Germinal center (tissue), 1 donor: ENCODE measurements at regions not wholly inside any gene's neighbourhood (a gene's known extent, or its start where the extent isn't known, plus 50 kb on each side); places are given as distances from the start of the nearest gene placed in this dataset.
A peak's percentile ranks its signal among the peaks of the same experiment; 100 is the strongest.

Source experiments
- DNase-seq: peaks from one replicate; pipeline ENCODE4 v3.0.0; 2012; ENCODE audit warnings: mixed read lengths, low spot score

DNA sequence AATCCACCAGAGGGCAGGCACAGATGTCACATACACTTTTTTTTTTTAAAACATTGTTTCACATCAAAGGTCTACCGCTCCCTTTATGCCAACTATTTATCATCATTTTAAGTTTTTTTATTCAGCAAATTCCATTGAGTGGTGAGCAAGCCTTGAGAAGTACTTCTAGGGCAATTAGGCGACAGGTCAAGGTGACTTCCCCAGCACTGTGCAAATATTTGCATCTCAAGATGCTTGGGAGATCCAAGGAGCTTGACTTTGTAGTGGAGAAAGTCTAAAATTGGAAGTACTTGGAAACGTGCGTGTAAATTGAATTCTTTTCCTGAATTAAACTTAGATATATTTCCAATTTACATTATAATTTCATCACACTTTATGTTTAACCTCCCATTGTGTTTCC lies 211.1 kb downstream of the ICE1 start:
- DNase-seq, result no peak

DNA sequence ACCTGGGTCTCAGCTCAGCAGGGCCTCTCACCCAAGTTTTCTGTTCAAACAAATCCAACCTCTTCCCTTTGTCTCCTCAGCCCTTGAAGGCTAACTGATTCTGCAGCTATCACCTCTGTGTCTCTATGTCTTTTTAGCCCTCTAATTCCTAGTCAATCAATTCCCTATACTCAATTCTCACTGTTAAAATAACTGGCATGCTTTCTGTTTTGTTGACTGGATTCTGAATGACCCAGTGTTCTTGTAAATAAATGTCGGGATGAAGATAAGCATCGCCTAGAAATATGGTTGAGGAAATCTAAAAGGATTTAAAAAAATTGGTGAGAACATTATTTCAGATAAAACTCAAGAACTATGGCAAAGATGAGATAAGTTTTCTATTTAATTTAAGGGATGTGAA lies 210.2 kb downstream of the ICE1 start:
- DNase-seq, result no peak

DNA sequence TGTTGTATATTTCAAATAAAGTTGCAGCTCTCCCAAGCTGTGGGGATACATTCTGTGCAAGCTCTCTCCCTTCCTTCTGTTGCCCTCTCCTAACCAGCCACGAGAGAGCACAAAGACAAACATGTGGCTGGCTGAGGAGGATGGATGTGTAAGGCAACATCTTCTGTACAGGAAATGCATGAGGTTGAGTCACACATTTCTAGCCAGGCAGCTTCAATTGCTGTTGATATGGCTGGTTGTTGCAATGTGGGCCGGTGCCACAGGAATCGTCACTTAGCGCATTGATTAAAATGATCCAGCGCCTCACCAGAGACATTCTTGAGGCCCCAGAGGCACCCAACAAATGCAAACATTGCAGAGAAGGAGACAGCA lies 207.1 kb downstream of the ICE1 start:
- DNase-seq, result no peak

DNA sequence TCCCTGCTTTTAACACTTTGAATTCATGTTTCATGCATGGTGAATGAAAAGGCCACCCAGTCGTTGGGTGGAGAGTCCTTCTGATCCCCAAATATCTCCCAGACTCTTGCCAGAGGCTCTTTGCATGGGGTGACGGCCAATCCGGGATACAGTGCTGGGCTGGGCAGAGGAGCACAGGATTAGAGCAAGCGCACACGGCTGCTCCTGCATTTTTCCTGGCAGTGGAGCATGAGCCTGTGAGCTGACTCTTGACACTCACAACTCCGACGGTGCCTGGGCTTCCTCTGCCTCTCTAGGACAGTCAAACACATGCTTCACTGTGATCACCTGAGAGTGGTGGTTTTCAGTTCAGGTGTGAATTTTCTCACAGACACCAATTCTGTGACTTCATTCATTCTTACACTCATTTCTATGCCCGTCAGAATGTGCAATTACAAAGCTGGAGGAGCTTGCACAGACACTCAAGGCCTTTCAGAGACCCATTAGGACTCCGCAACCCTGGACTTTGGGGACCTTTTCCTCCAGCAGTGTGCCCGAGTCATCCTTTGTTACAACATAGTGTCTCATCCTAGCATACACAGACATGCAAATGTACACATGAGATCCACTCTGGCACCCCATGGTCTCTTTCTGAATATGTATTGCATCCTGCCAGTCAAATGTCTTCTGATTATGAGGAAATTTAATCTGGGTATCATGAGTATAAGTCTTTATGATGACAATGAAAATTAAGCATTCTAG lies 206.6 kb downstream of the ICE1 start:
- DNase-seq, result no peak

DNA sequence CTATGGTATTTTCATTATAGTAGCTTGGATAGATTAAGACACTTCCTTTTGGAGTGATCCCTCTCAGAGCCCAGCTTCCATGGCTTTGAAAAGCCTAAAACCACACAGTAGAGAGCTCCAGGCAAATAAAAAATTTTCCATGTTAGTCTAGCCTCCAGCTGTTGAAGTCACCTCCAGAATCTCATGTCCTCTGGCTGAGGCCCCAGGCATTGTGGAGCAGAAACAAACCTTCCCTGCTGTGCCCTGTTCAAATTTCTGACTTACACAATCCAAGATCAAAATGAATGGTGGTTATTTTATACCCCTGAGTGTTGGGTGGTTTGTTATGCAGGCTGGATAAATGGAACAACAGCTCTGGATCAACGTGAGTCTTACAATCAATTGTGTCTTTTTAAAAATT lies 203.9 kb downstream of the ICE1 start:
- no peak for DNase-seq

DNA sequence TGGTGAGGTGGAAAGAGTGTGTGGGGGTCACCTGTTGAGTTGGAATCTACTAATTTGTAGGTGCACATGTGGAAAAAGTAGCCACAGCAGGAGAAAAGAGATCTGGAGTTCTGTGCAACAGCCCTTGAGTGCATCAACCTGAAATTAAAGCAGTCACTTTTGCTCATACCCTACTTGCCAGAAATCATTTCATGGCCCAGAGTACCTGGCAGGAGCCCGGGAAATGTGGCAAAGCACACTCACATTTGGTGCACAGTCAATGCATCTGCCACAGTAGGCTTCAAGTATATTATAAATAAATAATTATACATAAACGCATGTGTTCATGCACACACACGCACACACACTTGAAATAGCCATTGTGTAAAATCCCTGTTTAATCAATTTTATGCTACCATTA lies 203.0 kb downstream of the ICE1 start:
- no peak for DNase-seq

DNA sequence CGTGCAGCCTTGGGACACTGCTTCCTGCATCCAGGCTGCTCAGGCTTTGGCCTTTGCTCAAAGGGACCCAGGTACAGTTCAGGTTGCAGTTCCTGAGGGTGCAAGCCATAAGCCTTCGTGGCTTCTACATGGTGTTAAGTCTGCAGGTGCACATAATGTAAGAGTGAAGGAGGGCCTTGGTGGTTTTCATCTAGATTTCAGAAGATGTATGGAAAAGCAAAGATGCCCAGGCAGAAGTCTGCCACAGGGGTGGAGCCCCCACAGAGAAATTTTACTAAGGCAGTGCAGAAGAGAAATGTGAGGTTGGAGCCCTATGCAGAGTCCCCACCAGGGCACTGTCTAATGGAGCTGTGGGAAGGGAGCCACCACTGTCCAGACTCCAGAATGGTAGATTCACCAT lies 200.9 kb downstream of the ICE1 start:
- DNase-seq, result no peak

DNA sequence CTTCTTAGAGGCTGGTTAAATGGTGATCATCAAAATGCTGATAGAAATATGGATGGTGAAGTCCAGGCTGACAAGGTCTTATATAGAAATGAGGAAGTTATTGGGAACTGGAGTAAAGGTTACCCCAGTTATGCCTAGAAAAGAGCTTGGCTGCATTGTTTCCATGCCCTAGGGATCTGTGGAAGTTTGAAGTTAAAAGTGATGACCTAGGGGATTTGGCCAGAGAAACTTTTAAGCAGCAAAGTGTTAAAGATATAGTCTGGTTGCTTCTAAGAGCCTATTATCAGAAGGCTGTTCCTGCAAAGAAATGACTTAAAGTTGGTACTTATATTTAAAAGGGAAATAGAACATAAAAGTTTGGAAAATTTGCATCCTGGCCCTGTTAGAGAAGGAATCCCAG lies 200.3 kb downstream of the ICE1 start:
- DNase-seq, result no peak

DNA sequence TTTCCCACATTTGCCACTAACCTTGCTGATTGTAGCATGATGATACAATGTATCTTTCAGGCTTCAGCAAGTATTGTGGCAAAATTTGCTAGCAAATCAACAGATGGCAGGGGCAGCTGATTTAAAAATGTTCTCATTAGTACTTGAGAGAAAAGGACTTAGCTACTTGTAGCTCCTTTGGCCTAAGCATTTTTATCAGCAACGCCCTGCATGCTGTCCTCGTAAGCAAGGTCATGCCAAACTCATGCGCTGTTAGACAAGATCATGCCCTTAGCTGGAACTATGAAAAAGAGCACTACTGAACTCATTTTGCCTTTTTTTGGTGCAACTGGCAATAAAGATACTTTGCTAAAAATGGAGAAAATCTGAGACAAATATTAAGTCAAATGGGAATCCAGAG lies 197.1 kb downstream of the ICE1 start:
- DNase-seq, result no peak

DNA sequence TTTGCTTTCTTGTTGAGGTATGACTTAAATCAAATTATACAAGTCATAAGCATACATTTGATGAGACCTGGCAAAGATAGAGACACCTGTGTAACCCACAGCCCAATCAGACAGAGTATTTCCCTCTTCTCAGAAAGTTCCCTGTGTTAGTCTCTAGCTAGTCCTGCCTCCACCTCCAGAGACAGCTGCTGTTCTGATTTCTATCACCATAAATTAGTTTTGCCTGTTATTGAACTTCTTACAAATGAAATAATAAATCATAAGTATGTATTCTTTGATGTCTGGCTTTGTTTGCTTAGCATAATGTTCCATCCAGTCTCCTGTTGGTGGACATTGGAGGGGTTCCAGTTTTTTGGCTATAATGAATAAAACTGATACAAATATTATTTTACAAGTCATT lies 194.5 kb downstream of the ICE1 start:
- DNase-seq, result no peak

DNA sequence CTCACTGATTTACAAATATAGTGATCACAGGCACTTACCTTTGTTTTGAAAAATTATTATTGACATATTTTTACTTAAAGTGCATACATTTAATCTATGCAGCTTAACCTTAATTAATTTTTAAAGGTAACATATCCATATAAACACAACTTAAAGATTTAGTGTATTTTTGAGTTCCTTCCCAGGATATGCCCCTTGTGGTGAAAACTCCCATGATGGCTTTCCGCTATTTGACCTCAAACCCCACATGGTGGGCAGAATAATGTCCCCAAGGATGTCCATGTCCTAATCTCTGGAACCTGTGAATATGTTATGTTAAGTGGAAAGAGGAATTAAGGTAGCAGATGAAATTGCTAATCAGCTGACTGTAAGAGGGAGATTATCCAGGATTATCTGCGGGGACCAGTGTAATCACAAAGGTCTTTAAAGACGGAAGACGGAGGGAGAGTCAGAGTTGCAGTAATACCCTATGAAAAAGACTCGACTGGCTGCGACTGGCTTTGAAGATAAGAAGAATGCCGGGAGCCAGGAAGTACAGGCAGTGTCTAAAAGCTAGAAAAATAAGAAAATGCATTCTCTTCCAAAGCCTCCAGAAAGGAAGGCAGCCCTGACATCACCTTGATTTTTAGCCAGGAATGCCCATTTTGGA lies 193.9 kb downstream of the ICE1 start:
- DNase-seq, result no peak

DNA sequence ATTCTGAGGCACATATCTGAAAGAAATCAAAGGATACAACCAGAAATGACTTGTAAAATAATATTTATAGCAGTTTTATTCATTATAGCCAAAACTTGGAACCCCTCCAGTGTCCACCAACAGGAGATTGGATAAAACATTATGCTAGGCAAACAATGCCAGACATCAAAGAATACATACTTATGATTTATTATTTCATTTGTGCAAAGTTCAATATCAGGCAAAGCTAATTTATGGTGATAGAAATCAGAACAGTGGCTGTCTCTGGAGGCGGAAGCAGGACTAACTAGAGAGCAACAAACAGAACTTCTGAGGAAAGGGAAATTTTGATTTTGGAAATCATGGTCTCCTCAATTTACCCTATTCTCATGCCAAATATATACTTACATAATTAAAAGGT lies 193.1 kb downstream of the ICE1 start:
- no peak for DNase-seq

DNA sequence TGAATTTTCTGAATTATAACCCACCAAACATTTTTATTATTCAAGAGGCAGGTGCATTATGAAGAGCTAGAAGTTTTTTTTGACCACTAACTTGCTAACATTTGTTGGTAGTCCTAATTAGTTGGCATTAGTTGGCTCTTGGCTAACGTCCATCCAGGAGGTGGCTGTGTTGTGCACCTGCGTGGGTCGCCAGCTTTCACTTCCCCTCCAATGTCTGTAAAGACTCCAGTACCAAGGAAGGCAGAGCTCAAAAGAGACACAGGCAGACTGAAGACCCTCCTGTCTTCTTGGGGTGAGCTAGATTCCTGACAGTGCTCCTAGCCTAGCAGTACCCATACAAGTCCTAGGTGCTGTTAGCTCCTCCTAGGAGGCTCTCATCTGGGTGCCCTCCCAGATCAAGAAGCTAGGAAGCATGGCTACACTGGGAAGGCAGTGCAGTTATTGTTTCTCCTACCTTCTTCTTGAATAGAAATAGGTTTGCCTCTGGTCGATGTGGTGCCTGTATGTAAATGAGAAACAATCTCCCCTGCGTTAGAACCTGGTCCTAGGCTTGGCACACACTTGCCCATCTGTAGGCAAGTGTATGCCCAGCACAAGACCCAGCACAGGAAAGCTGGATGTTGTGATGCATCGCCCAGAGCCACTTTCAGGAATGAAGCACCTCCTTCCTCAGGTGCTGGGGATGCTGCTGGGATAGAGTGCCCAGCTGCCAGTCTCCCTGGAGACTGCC lies 190.9 kb downstream of the ICE1 start:
- peak; percentile 14 for DNase-seq

DNA sequence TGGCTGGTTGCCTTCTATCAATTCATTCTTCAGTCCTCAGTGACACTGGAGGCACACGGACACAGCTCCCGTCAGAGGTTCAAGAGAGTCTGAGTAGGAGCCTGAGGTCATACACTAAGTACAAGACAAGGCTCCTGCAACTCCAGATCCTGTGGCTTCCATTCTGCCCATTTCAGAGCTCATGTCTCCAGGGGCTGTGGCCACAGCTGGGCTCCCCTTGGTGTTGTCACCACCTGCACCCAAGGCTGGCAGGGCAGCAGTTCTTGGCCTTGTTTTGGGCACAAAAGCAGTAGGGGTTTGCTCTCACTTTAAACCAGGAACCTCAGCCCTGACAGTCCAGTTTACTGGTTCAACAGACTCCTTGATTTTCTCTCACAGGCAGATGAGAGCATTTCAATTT lies 189.6 kb downstream of the ICE1 start:
- no peak for DNase-seq

DNA sequence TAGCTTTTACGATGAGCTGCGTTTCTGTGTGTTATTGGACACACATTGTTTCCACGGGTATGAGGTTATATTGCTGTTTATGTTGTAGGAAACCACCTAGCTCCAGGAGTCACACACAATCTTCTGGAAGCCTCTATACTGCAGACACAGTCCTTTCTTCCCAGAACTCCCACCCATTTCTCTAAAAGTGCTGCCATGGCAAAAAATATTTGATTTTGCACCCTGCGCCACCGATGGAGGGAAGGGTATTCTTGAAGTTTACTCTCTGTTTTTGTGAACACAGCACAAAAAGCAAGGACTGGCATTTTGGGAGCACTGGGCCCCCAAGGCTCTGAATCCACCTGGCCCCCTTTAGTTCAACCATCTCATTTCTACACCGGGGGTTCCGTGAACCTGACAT lies 187.5 kb downstream of the ICE1 start:
- no peak for DNase-seq

DNA sequence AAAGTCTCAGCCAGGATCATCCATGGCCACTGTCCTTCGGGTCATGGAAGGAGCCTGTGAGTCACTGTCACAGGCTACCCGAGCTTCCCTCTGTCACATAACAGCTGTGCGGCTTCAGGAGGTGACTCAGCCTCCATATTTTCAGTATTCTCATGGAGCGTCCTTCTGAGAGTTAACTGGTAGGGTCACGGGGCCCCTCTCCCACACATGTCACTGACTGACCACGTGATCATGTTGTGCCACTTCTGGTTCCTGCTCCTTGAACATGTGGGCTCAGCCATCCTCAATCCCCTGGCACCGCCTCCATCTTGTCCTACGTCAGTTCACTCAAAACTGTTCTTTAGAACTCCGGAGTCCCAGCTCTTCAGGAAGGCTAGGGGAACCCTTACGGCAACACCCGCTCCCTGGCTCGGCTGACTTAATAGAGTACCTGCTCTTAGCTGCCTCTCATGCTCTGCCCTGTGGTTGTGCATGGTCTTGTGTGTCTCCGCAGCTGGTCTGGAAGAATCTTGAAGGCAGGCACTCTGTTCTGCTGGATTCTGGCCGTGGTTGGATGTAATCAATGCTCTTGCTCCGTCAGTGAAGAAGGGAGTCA lies 182.8 kb downstream of the ICE1 start:
- no peak for DNase-seq

DNA sequence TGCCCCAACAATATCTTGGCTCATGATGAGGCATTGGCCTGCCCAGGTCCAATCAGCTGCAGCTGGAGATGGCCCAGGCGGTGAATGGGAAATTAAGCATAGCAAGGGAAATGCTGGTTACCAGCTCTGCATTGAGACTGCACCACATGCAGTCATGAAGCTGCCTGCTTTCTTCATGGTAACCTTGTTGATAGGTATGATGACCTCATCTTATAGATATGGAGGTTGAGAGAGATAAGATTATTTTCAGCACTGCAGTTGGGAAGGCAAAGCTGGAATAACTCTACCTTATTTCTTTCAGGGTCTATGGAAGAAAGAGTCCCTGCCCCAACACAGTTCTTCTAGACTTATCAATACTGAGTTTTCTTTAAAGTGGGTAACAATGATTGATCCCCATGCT lies 180.1 kb downstream of the ICE1 start:
- no peak for DNase-seq

DNA sequence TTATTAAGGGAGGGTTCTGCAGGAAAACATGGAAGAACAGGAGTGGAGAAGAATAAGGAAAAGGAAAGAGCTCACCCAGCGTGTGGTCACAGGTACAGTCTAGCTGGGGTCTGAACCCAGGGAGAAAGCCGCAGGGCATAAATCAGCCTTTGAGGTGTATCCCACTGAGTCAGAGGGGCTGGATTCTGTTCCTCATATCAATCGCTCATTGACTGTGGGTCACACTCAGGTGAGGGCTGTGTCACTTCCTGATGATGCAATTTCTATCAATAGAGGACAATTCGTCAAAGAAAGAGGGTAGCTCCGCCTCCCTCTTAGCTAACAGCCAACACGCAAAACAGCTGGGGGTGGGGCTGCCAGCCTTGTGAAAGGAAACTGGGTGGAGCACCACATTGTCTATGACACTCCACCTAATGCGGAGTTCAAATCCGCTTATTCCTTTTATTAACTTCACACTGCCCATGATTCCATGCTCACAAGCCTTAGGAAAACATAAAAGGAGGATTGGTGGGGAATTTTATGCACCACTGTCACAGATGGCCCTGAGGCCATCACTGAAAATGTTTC lies 176.2 kb downstream of the ICE1 start:
- no peak for DNase-seq

DNA sequence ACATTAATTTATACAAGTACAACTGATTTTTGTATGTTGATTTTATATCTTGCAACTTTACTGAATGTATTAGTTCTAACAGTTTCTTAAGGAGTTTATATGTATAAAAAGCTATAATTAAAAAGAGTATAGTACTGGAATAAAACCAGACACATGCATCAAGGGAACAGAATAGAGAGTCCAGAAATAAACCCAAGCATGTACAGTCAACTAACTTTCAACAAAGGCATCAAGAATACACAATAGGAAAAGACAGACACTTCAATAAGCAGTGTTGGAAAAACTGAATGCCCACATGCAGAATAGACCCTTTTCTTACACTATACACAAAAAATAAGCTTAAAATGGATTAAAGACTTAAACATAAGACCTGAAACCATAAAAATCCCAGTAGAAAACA lies 170.9 kb downstream of the ICE1 start:
- no peak for DNase-seq

DNA sequence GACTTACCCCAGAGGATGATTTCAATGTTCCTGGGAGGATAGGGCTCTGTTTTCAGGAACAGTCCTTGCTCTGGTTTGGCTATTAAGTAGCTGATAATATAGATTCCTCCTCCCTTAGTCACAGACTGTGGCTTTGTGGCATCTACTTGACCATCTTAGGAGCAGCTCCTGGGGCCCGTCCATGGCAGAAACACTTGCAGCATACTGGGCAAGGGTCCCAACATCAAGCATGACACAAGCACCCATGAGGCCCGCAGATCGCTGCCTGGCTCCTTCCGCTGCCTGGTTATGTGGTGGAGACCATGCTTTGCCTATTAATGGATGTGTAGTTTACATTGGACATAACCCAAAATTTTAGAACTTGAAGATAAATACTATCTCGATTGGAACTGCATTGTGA lies 170.1 kb downstream of the ICE1 start:
- no peak for DNase-seq

DNA sequence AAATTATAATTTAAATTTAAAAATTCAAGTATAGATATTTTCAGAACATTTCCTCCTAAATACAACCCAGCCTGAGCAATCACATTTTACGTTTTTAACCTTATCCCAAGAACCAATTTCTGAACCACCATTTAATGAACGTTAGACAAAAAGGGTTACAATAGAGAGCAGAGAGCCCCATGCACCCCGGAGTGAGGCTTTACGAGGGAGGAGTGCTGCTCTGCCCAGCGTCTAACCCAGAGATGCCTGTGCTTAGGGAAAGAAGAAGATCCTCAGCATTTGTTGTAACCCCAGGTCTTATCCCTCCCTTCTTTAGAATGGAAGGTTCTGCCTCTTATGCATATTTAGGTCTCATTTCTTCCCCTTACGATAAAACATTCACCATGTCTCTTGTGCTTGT lies 169.1 kb downstream of the ICE1 start:
- DNase-seq, result no peak

DNA sequence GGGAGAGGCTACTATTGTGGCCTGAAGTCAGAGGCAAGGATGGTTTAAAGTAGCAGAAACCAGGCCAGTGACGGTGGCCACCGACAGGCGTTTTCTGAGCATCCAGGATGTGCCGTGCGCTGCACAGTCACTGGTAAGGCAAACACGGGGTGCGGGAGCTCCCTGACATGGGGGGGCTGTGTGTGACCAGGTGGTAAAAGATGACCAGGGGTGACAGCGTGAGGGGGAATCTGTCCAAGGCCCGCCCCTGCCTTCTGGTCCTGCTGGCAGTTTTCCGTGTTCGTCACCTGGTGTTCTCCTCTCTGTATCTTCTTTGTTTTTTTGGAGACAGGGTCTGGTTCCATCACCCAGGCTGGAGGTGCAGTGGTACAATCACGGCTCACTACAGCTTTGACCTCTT lies 167.4 kb downstream of the ICE1 start:
- DNase-seq, result no peak
